Testis (tissue), 2 donors: ENCODE measurements at regions not wholly inside any gene's neighbourhood (a gene's known extent, or its start where the extent isn't known, plus 50 kb on each side); places are given as distances from the start of the nearest gene placed in this dataset.

Experiments
- CTCF ChIP-seq, 3 experiments: fragments of 450-650 bp in 2 of 3; fragments of 200-600 bp in 1 of 3; sonication (generic) in 1 of 3; IDR thresholded peaks; one replicate each; pipeline ENCODE4 v1.5.1; 2016 to 2019; ENCODE audit warnings: antibody characterized with exemption in 3 of 3, mild to moderate bottlenecking in 2 of 3, moderate library complexity in 1 of 3
- POLR2A ChIP-seq: fragments of 450-650 bp; IDR thresholded peaks from one replicate; pipeline ENCODE4 v1.6.1; 2017; ENCODE audit warnings: antibody characterized with exemption, mild to moderate bottlenecking, moderate library complexity

GRCh38 chr20:11651138-11651537 lies 266.6 kb upstream of the BTBD3 start:
- TF ChIP-seq CTCF (IDR thresholded peaks at IDR 0.05) (no peak), POLR2A (no peak)
